B cell (primary cell): ENCODE measurements at regions not wholly inside any gene's neighbourhood (a gene's known extent, or its start where the extent isn't known, plus 50 kb on each side); places are given as distances from the start of the nearest gene placed in this dataset.

ENCODE experiments used
- ATAC-seq: fragments of 200-7000 bp; cut with Tn5 transposase; one replicate; pipeline ENCODE4 v1.10.0; 2021; ENCODE audit warnings: low read depth, mild to moderate bottlenecking, moderate number of reproducible peaks, moderate library complexity
- CTCF ChIA-PET: fragments of 350-600 bp; sonication (Branson Sonifier 250); formaldehyde crosslinking; loops from one replicate; lab custom pipeline; 2021; ENCODE audit warnings: antibody characterized with exemption, inconsistent platforms; lab: Charles Lee
- POLR2A ChIA-PET: fragments of 350-600 bp; sonication (Branson Sonifier 250); formaldehyde crosslinking; loops from one replicate; lab custom pipeline; 2021; ENCODE audit warnings: antibody characterized with exemption; lab: Charles Lee
- DNase-seq: peaks from one replicate; pipeline ENCODE4 v3.0.0; 2013
- H2AFZ ChIP-seq: 2 replicates; pipeline ENCODE4 v1.6.1; 2012; ENCODE audit warnings: mild to moderate bottlenecking, low read depth, low read length; ENCODE audit not compliant: insufficient read depth, poor library complexity, severe bottlenecking
- H3K27ac ChIP-seq, 2 donors: 1 replicate in 1 of 2; 2 replicates in 1 of 2; pipeline ENCODE4 v1.5.1; 2012 to 2013; ENCODE audit warnings: low read length in 2 of 2, mild to moderate bottlenecking in 2 of 2, moderate library complexity in 1 of 2
- H3K27me3 ChIP-seq, 4 experiments: fragments of 200-600 bp in 1 of 4; sonication (generic) in 1 of 4; replicated peaks in 1 of 4; 1 replicate in 2 of 4; 2 replicates in 2 of 4; pipeline versions ENCODE4 v1.6.1 to v1.7.0; 2013 to 2016; ENCODE audit warnings: low read length in 3 of 4, mild to moderate bottlenecking in 2 of 4, mixed read lengths in 1 of 4, moderate library complexity in 1 of 4; ENCODE audit not compliant: insufficient read depth in 4 of 4, control insufficient read depth in 3 of 4; ENCODE audit errors: control extremely low read depth in 1 of 4
- H3K36me3 ChIP-seq, 2 experiments: replicated peaks in 1 of 2; 1 replicate in 1 of 2; 2 replicates in 1 of 2; pipeline versions ENCODE4 v1.6.1 to v1.7.1; 2013; ENCODE audit warnings: low read length in 1 of 2; ENCODE audit not compliant: insufficient read depth in 2 of 2, control insufficient read depth in 1 of 2; ENCODE audit errors: control extremely low read depth in 1 of 2, extremely low read depth in 1 of 2
- H3K4me1 ChIP-seq, 2 donors: fragments of 200-600 bp in 1 of 2; sonication (generic) in 1 of 2; 1 replicate in 1 of 2; 2 replicates in 1 of 2; pipeline versions ENCODE4 v1.5.1 to v1.6.1; 2013 to 2017; ENCODE audit warnings: low read length in 2 of 2; ENCODE audit not compliant: control insufficient read depth in 2 of 2, insufficient read depth in 2 of 2
- H3K4me2 ChIP-seq: replicated peaks from 2 replicates; pipeline ENCODE3; 2012; ENCODE audit warnings: mild to moderate bottlenecking, low read depth, low read length; ENCODE audit not compliant: poor library complexity, severe bottlenecking
- H3K4me3 ChIP-seq, 5 experiments: fragments of 200-600 bp in 1 of 5; sonication (generic) in 1 of 5; 1 replicate in 3 of 5; 2 replicates in 2 of 5; pipeline versions ENCODE4 v1.5.1 to v1.7.0; 2011 to 2016; ENCODE audit warnings: low read length in 4 of 5, mild to moderate bottlenecking in 4 of 5, low read depth in 2 of 5, control low read depth in 1 of 5, moderate library complexity in 1 of 5; ENCODE audit not compliant: insufficient read depth in 1 of 5; ENCODE audit errors: control extremely low read depth in 1 of 5, extremely low read depth in 1 of 5
- H3K79me2 ChIP-seq: fragments of 200-600 bp; sonication (generic); one replicate; pipeline ENCODE4 v1.6.0; 2016; ENCODE audit warnings: low read length; ENCODE audit not compliant: control insufficient read depth, insufficient read depth
- H3K9ac ChIP-seq: fragments of 200-600 bp; sonication (generic); 2 replicates; pipeline ENCODE4 v1.6.1; 2017; ENCODE audit warnings: mild to moderate bottlenecking, low read length, moderate library complexity
- H3K9me3 ChIP-seq, 3 donors: one replicate each; pipeline versions ENCODE4 v1.6.1 to v1.7.1; 2013; ENCODE audit warnings: low read length in 2 of 3; ENCODE audit not compliant: control insufficient read depth in 2 of 3, insufficient read depth in 1 of 3; ENCODE audit errors: control extremely low read depth in 1 of 3
- H4K20me1 ChIP-seq: 2 replicates; pipeline ENCODE4 v1.6.0; 2012; ENCODE audit warnings: mild to moderate bottlenecking, low read length; ENCODE audit not compliant: insufficient read depth, control insufficient read depth, poor library complexity, severe bottlenecking
- H3K27ac Mint-ChIP-seq: one replicate; pipeline ENCODE4 v1.8.0; 2021; ENCODE audit warnings: mixed read lengths
- H3K27me3 Mint-ChIP-seq: one replicate; pipeline ENCODE4 v1.8.0; 2021; ENCODE audit warnings: mixed read lengths
- H3K4me1 Mint-ChIP-seq: one replicate; pipeline ENCODE4 v1.8.0; 2021; ENCODE audit warnings: mixed read lengths
- H3K4me3 Mint-ChIP-seq: one replicate; pipeline ENCODE4 v1.8.0; 2021; ENCODE audit warnings: mixed read lengths
- H3K9me3 Mint-ChIP-seq: one replicate; pipeline ENCODE4 v1.8.0; 2022; ENCODE audit warnings: mixed read lengths; ENCODE audit not compliant: insufficient read depth
- EZH2 ChIP-seq: IDR thresholded peaks from 2 replicates; pipeline ENCODE4 v1.6.1; 2012; ENCODE audit warnings: borderline replicate concordance, low read depth, mild to moderate bottlenecking, moderate library complexity, low read length; ENCODE audit not compliant: insufficient read depth, poor library complexity, severe bottlenecking
- WGBS: methylation state at CpG from one replicate; pipeline ENCODE4 v1.1.5; 2013; ENCODE audit warnings: missing lambda C conversion rate; ENCODE audit not compliant: insufficient coverage; 5-methylcytosine and 5-hydroxymethylcytosine counted together
- intact Hi-C: fragments of 100-400 bp; cut with micrococcal nuclease; formaldehyde crosslinking; loops from one replicate; pipeline ENCODE4 v1.10.0; 2022
- TF ChIP-seq, protein P1 (sequence below): fragments of 200-600 bp; IDR thresholded peaks from one replicate; pipeline ENCODE4 v1.8.0; 2022; ENCODE audit warnings: antibody characterized with exemption, mild to moderate bottlenecking

DNA sequence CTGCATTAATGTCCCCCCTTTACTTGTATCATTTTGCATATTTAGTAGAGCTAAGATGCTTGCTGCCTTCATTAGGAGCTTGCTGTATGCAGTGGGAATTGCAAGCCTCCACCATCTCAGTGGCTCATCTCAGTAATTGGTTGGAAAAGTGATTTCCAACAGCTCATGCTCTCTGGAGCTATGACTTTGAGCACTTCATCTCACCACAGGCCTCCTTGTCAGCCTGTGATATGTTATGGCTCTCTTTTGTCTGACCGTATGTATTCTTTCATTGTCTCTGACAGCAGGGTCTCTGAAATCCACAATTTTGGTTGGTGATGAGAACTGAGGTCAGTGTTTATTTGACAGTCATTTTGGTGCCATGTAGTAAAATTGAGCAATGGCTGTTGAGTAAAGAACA is 345.1 kb downstream of the FAT3 start:
- Histone ChIP-seq H3K9me3 (no peaks in the 10 kb centered on the region), H3K9ac (no peak overlapping the region), H3K27ac (no peak overlapping the region), H3K4me2 (no peak overlapping the region), H2AFZ (no peak overlapping the region), H3K4me3 (no peak overlapping the region), H3K27me3 (no peaks in the 10 kb centered on the region), H3K36me3 (no peaks in the 10 kb centered on the region), H4K20me1 (no peaks in the 10 kb centered on the region), H3K4me1 (no peaks in the 10 kb centered on the region), H3K79me2 (no peaks in the 10 kb centered on the region)
- H3K27me3 Mint-ChIP-seq, result no peaks in the 10 kb centered on the region
- no peak for ATAC-seq
- H3K9me3 Mint-ChIP-seq, result no peaks in the 10 kb centered on the region
- no peak for DNase-seq
- H3K4me1 Mint-ChIP-seq, result no peaks in the 10 kb centered on the region
- 100% methylated on average over 1 of the region's 1 CpG for WGBS
- H3K27ac Mint-ChIP-seq, result no peak overlapping the region
- ChIA-PET CTCF (no interaction called here), POLR2A (no interaction called here)
- intact Hi-C loops, result no loop called here
- H3K4me3 Mint-ChIP-seq, result no peak overlapping the region
- TF ChIP-seq EZH2, result no peak
- TF ChIP-seq, protein P1, sequence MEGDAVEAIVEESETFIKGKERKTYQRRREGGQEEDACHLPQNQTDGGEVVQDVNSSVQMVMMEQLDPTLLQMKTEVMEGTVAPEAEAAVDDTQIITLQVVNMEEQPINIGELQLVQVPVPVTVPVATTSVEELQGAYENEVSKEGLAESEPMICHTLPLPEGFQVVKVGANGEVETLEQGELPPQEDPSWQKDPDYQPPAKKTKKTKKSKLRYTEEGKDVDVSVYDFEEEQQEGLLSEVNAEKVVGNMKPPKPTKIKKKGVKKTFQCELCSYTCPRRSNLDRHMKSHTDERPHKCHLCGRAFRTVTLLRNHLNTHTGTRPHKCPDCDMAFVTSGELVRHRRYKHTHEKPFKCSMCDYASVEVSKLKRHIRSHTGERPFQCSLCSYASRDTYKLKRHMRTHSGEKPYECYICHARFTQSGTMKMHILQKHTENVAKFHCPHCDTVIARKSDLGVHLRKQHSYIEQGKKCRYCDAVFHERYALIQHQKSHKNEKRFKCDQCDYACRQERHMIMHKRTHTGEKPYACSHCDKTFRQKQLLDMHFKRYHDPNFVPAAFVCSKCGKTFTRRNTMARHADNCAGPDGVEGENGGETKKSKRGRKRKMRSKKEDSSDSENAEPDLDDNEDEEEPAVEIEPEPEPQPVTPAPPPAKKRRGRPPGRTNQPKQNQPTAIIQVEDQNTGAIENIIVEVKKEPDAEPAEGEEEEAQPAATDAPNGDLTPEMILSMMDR, result no peak

GRCh38 chr11:92572559-92572958 is 347.9 kb downstream of the FAT3 start:
- ATAC-seq (no peak), DNase-seq (no peak)
- Histone ChIP-seq H3K27me3 (no peaks in the 10 kb centered on the region), H3K36me3 (no peaks in the 10 kb centered on the region), H3K27ac (no peak overlapping the region), H3K4me3 (no peak overlapping the region), H4K20me1 (no peaks in the 10 kb centered on the region), H3K9ac (no peak overlapping the region), H3K4me2 (no peak overlapping the region), H3K9me3 (no peaks in the 10 kb centered on the region), H3K79me2 (no peaks in the 10 kb centered on the region), H3K4me1 (no peaks in the 10 kb centered on the region), H2AFZ (no peak overlapping the region)
- WGBS, result no CpG with 5 or more reads among the region's 1 CpG
- no peak overlapping the region for H3K27ac Mint-ChIP-seq
- no peaks in the 10 kb centered on the region for H3K4me1 Mint-ChIP-seq
- no peaks in the 10 kb centered on the region for H3K27me3 Mint-ChIP-seq
- TF ChIP-seq, protein P1, result no peak
- TF ChIP-seq EZH2, result no peak
- no peaks in the 10 kb centered on the region for H3K9me3 Mint-ChIP-seq
- ChIA-PET POLR2A (no interaction called here), CTCF (no interaction called here)
- H3K4me3 Mint-ChIP-seq, result no peak overlapping the region
- intact Hi-C loops, result no loop called here
